SJCRH30 (cell line): ENCODE measurements at regions not wholly inside any gene's neighbourhood (a gene's known extent, or its start where the extent isn't known, plus 50 kb on each side); places are given as distances from the start of the nearest gene placed in this dataset.
"Not testable (repeated sequence)": the region's sequence is repeated elsewhere in the genome, so short reads cannot be mapped to it uniquely, and the experiment has no call there.

Experiments
- DNase-seq, 2 experiments: peaks; one replicate each; pipeline ENCODE4 v3.0.0-alpha.2; 2015 to 2020
- H3K27ac ChIP-seq: fragments of 250-450 bp; sonication (Bioruptor Pico); 2 replicates; pipeline ENCODE4 v1.5.1; 2020; ENCODE audit warnings: mild to moderate bottlenecking, moderate library complexity
- H3K27me3 ChIP-seq: fragments of 250-450 bp; sonication (Bioruptor Pico); 2 replicates; pipeline ENCODE4 v1.5.1; 2020; ENCODE audit warnings: mild to moderate bottlenecking, moderate library complexity
- H3K36me3 ChIP-seq: fragments of 250-450 bp; sonication (Bioruptor Pico); 2 replicates; pipeline ENCODE4 v1.5.1; 2020; ENCODE audit warnings: mild to moderate bottlenecking, moderate library complexity
- H3K4me1 ChIP-seq: fragments of 250-450 bp; sonication (Bioruptor Pico); 2 replicates; pipeline ENCODE4 v1.5.1; 2020; ENCODE audit warnings: mild to moderate bottlenecking, moderate library complexity
- H3K4me3 ChIP-seq: fragments of 250-450 bp; sonication (Bioruptor Pico); 2 replicates; pipeline ENCODE4 v1.5.1; 2020; ENCODE audit warnings: mild to moderate bottlenecking, moderate library complexity
- H3K9me3 ChIP-seq: fragments of 250-450 bp; sonication (Bioruptor Pico); replicated peaks from 2 replicates; pipeline ENCODE4 v1.5.1; 2020; ENCODE audit warnings: mild to moderate bottlenecking, moderate library complexity

GRCh38 chr7:13673290-13673689 is 316.2 kb downstream of the ETV1 start:
- Histone ChIP-seq H3K27me3 (no peaks in the 10 kb centered on the region), H3K9me3 (peaks cover 9% of the 10 kb centered on the region), H3K4me3 (no peak overlapping the region), H3K36me3 (no peaks in the 10 kb centered on the region), H3K4me1 (no peaks in the 10 kb centered on the region), H3K27ac (no peak overlapping the region)
- no peak for DNase-seq

GRCh38 chr7:13682626-13683025 is 306.8 kb downstream of the ETV1 start:
- Histone ChIP-seq H3K36me3 (no peaks in the 10 kb centered on the region), H3K4me3 (no peak overlapping the region), H3K4me1 (no peaks in the 10 kb centered on the region), H3K27me3 (no peaks in the 10 kb centered on the region), H3K9me3 (no peaks in the 10 kb centered on the region), H3K27ac (no peak overlapping the region)
- no peak for DNase-seq

- Histone ChIP-seq H3K36me3 (no peaks in the 10 kb centered on the region), H3K4me3 (no peak overlapping the region), H3K4me1 (no peaks in the 10 kb centered on the region), H3K9me3 (no peaks in the 10 kb centered on the region), H3K27ac (no peak overlapping the region), H3K27me3 (no peaks in the 10 kb centered on the region)
- no peak for DNase-seq
These were observed 302.0 kb downstream of the ETV1 start for GRCh38 chr7:13687500-13687899.

GRCh38 chr7:13692548-13692947 is 296.9 kb downstream of the ETV1 start:
- Histone ChIP-seq H3K4me3 (no peak overlapping the region), H3K9me3 (no peaks in the 10 kb centered on the region), H3K27me3 (no peaks in the 10 kb centered on the region), H3K36me3 (no peaks in the 10 kb centered on the region), H3K27ac (no peak overlapping the region), H3K4me1 (no peaks in the 10 kb centered on the region)
- no peak for DNase-seq

- Histone ChIP-seq H3K4me3 (no peak overlapping the region), H3K27ac (no peak overlapping the region), H3K9me3 (0 out of 2 replicates have a peak, but pooled peaks cover 4% of the 10 kb centered on the region), H3K36me3 (no peaks in the 10 kb centered on the region), H3K4me1 (no peaks in the 10 kb centered on the region), H3K27me3 (no peaks in the 10 kb centered on the region)
- no peak for DNase-seq
These were observed 287.2 kb downstream of the ETV1 start for GRCh38 chr7:13702251-13702650.

GRCh38 chr7:13708670-13709069 is 280.8 kb downstream of the ETV1 start:
- Histone ChIP-seq H3K4me1 (no peaks in the 10 kb centered on the region), H3K27ac (no peak overlapping the region), H3K4me3 (no peak overlapping the region), H3K27me3 (no peaks in the 10 kb centered on the region), H3K9me3 (no peaks in the 10 kb centered on the region), H3K36me3 (no peaks in the 10 kb centered on the region)
- DNase-seq: no peak

GRCh38 chr7:13713092-13713491 is 276.4 kb downstream of the ETV1 start:
- no peak overlapping the region for H3K4me3 ChIP-seq
- no peaks in the 10 kb centered on the region for H3K4me1 ChIP-seq
- H3K27ac ChIP-seq: no peak overlapping the region
- DNase-seq: no peak
- H3K27me3 ChIP-seq: no peaks in the 10 kb centered on the region
- peaks cover 5% of the 10 kb centered on the region; the same call in 1 of the 2 replicates for H3K9me3 ChIP-seq
- no peaks in the 10 kb centered on the region for H3K36me3 ChIP-seq

GRCh38 chr7:13715534-13715933 is 273.9 kb downstream of the ETV1 start:
- Histone ChIP-seq H3K36me3 (no peaks in the 10 kb centered on the region), H3K27ac (no peak overlapping the region), H3K27me3 (no peaks in the 10 kb centered on the region), H3K4me1 (no peaks in the 10 kb centered on the region), H3K9me3 (peaks cover 5% of the 10 kb centered on the region; the same call in 1 of the 2 replicates), H3K4me3 (no peak overlapping the region)
- DNase-seq: no peak

- Histone ChIP-seq H3K27me3 (no peaks in the 10 kb centered on the region), H3K4me3 (no peak overlapping the region), H3K4me1 (no peaks in the 10 kb centered on the region), H3K36me3 (no peaks in the 10 kb centered on the region), H3K9me3 (peaks cover 5% of the 10 kb centered on the region; the same call in 1 of the 2 replicates), H3K27ac (no peak overlapping the region)
- DNase-seq: no peak
These were observed 272.4 kb downstream of the ETV1 start for GRCh38 chr7:13717031-13717430.

GRCh38 chr7:13724191-13724976 is 265.1 kb downstream of the ETV1 start:
- peaks cover 3% of the 10 kb centered on the region; the same call in 1 of the 2 replicates for H3K9me3 ChIP-seq
- no peaks in the 10 kb centered on the region for H3K36me3 ChIP-seq
- no peaks in the 10 kb centered on the region for H3K27me3 ChIP-seq
- no peak for DNase-seq
- H3K4me1 ChIP-seq: no peaks in the 10 kb centered on the region; the same call in 1 of the 2 replicates
- no peak overlapping the region for H3K27ac ChIP-seq
- H3K4me3 ChIP-seq: no peak overlapping the region

GRCh38 chr7:13724977-13725566 is 264.4 kb downstream of the ETV1 start:
- Histone ChIP-seq H3K4me3 (no peak overlapping the region), H3K27ac (no peak overlapping the region), H3K4me1 (no peaks in the 10 kb centered on the region; the same call in 1 of the 2 replicates), H3K9me3 (peaks cover 3% of the 10 kb centered on the region; the same call in 1 of the 2 replicates), H3K27me3 (no peaks in the 10 kb centered on the region), H3K36me3 (no peaks in the 10 kb centered on the region)
- DNase-seq: no peak

- no peaks in the 10 kb centered on the region for H3K27me3 ChIP-seq
- H3K9me3 ChIP-seq: peaks cover 3% of the 10 kb centered on the region; the same call in 1 of the 2 replicates
- no peak for DNase-seq
- no peak overlapping the region for H3K27ac ChIP-seq
- no peak overlapping the region for H3K4me3 ChIP-seq
- H3K4me1 ChIP-seq: no peaks in the 10 kb centered on the region; the same call in 1 of the 2 replicates
- H3K36me3 ChIP-seq: no peaks in the 10 kb centered on the region
These were observed 263.9 kb downstream of the ETV1 start for GRCh38 chr7:13725591-13725990.

GRCh38 chr7:13727279-13727678 is 262.2 kb downstream of the ETV1 start:
- Histone ChIP-seq H3K36me3 (no peaks in the 10 kb centered on the region), H3K27ac (no peak overlapping the region), H3K27me3 (no peaks in the 10 kb centered on the region), H3K4me1 (no peaks in the 10 kb centered on the region; the same call in 1 of the 2 replicates), H3K9me3 (peaks cover 3% of the 10 kb centered on the region; the same call in 1 of the 2 replicates), H3K4me3 (no peak overlapping the region)
- DNase-seq: no peak

GRCh38 chr7:13727751-13728150 is 261.7 kb downstream of the ETV1 start:
- Histone ChIP-seq H3K27me3 (no peaks in the 10 kb centered on the region), H3K9me3 (peaks cover 3% of the 10 kb centered on the region; the same call in 1 of the 2 replicates), H3K36me3 (no peaks in the 10 kb centered on the region), H3K4me1 (no peaks in the 10 kb centered on the region; the same call in 1 of the 2 replicates), H3K27ac (no peak overlapping the region), H3K4me3 (no peak overlapping the region)
- DNase-seq: no peak

GRCh38 chr7:13728430-13728829 is 261.0 kb downstream of the ETV1 start:
- DNase-seq, H3K36me3 ChIP-seq, H3K27me3 ChIP-seq, H3K4me3 ChIP-seq, H3K4me1 ChIP-seq, H3K9me3 ChIP-seq, H3K27ac ChIP-seq: not testable (repeated sequence)
